ENCODE measurements at regions not wholly inside any gene's neighbourhood (a gene's known extent, or its start where the extent isn't known, plus 50 kb on each side); places are given as distances from the start of the nearest gene placed in this dataset.

DNA sequence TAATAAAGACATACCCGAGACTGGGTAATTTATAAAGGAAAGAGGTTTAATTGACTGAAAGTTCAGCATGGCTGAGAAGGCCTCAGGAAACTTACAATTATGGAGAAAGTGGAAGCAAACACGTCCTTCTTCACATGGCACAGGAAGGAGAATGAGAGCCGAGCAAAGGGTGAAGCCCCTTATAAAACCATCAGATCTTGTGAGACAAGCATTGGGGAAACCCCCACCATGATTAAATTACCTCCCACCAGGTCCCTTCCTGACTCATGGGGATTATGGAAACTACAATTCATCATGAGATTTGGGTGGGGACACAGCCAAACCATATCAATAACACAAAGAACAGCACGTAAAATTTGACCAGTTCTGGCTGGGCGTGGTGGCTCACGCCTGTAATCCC is 85.6 kb upstream of the ATF7IP start:
- DNase-seq: no peak

DNA sequence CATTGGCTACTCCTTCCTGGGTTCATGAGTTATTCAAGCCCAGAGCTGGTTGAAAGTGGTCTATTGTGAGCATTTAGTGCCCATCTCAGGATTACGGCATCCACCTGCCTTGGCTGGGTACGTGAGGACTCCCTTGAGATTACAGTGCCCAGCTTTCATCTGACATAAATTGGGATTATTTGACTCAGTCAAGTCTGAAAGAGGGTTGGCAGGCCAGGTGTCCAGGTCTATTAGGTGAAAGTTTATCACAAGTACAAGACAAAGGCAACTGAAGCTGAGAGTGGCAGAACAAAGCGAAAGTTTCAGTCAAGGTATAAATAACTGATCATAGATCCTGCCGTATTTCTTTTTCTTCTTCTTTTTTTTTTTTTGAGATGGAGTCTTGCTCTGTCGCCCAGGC is 84.6 kb upstream of the ATF7IP start:
- DNase-seq: no peak

DNA sequence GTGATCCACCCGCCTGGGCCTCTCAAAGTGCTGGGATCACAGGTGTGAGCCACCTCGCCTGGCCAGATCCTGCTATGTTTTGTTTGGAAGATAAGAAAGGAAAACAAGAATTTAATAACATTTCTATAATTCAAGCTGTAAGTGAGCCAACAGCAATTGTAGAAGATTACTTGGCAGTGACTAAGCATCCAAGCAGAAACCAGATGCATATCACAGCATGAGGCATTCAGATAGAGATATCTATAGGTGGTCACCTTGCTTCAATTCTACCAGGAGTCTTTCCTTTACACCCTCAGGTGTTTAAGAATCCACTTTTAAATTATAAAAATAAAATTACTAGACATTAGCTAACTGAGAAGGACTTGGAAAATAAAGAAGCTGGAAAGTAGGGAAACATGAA is 83.9 kb upstream of the ATF7IP start:
- DNase-seq: no peak

DNA sequence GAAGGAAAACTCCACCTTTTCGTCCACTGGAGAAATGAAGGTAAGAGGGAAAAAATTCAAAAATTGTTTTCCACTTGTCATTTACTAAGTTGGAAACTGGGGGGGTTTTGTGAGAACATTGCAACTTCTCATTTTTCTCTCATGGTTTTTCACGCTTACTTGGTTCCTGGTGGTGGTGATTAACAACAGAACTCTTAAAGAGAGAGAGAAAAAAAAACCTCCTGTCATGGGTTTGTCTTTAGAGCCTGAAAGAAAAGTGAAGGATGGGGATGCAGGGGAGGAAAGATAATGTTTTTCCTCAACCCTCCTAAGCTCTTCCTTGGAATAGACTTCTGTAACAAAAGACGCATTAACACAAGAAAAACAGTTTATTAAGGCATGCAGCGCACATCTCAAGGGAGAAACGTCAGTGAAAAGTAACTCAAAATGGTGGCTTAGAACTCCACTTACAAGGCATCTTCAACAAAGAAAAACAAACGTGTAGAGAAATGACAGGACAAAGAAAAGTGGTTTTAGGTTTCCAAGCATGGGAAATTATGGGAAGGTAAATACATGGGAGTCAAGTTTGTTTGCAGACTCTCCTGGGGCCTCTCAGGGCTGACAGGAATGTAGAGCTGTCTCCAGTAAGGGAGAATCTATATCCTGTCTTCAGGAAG is 81.9 kb upstream of the ATF7IP start:
- DNase-seq: peak; percentile 55

DNA sequence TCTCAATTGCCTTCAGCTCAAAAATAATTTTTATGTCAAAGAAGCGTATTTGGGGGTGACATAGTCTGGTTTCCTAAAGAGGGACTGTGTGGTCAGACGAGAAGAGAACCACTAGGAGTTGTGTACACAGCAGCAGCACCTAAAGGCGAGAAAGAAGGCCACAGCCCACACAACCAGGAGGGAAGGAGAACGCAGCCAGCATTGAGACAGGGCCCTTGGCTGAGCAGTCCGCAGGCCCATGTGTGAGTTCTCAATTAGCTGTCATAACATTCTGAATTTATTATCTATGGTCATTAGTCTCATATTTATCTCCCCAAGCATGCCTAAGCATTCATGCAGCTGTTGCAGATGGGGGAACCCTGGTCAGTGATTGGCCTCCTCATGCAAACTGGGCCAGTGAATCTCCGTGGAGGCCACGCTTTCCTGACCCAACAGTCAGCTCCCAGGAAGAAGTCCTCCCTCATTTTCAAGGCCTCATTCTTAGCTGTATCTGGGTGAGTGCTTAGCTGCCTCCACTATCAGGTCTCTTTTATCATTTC is 81.2 kb upstream of the ATF7IP start:
- DNase-seq: peak; percentile 52

DNA sequence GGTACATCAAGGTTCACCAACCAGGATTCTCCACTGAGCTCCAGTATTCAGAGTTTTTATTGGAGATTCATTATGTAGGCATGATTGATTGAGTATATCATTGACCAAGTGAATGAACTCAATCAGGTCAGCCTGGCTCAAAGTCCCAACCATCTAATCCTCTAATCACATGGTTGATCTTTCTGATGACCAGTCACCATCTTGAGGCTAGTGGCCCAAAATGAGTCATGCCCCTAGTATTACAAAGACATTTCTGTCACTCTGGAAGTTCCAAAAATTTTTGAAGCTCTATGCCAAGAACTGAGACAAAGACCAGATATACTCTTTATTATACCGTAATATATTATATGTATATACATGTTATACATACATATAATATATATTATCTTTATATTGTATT is 75.9 kb upstream of the ATF7IP start:
- DNase-seq: no peak

DNA sequence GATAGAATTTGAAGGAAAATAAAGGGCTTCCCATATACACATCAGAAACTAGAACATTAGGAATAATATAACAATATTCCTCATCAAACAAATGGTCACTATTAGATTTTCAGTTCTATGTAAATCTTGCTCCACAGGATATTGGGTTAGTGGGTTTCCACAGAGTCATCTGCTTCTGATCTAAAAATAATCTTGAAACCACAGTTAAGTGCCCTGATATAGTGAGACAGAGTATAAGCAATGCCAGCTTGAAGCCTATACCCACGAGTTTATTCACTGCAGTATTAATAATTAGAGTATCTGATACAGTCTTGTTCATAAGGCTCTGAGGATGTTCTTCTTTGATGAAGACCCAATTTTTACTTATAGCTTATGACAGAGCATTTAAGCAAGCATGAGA is 74.5 kb upstream of the ATF7IP start:
- DNase-seq: no peak

DNA sequence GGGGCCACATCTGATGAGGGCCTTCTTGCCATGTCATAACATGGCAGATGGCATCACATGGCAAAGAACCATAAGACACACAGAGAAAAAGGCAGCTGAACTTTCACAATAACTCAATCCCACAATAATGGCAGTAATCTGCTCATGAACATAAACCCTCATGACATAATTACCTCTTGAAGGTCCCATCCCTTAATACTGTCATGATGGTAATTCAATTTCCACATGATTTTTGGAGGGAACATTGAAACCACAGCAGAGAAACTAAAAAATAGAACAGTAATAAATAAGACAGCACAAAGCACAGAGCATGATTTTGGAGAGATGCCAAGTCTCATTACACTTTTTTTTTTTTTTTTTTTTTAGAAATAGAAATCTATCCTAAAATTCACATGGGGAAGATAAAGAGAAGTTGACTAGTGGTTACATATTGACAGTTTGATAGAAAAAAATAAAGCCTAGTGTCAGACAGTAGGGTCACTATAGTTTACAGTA is 61.8 kb upstream of the ATF7IP start:
- no peak for DNase-seq

DNA sequence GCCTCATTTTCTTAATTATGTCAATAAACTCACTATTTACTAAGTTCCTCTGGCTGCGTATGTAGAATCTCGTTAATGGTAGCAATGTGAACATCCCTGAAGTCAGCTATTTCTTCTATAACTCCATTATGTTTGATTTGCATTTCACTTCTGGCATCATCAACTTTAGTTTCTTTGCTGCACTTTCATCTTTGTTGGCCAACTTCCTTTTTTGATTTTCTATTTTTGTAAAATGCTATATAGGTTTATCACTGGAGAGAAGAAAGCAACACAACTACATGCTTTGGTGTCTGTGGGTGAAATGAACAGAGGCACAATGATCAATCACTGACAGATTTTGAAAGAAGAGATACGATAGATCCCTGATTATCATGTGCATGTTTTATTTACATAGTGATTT is 58.5 kb upstream of the ATF7IP start:
- DNase-seq: no peak

DNA sequence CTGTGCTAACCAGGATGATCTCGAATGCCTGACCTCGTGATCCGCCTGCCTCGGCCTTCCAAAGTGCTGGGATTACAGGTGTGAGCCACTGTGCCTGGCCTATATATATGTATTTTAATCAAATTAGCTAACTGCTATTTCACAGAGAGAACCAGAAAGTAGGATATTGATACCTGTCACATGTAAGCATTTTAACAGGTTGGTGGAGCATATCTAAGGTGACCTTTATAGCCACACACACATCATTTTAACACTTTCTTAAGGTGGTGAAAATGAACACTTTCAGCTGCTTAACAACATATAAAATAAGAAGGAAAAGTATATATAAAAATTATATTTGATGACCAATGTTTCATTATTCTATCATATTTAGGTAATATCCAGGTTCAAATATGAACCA is 57.0 kb upstream of the ATF7IP start:
- DNase-seq: no peak

DNA sequence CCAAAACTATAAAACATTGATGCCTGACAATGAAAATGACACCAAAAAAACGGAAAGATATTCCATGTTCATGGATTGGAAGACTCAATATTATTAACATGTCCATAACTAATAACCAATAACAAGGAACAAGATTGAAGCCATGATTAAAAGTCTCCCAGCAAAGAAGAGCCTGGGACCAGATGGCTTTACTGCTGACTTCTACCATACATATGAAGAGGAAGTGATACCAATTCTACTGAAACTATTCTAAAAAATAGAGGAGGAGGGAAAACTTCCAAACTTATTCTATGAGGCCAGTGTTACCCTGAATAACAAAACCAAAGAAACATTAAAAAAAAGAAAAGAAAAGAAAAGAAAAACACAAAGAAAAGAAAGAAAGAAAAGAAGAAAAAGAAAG is 54.6 kb upstream of the ATF7IP start:
- DNase-seq: no peak

DNA sequence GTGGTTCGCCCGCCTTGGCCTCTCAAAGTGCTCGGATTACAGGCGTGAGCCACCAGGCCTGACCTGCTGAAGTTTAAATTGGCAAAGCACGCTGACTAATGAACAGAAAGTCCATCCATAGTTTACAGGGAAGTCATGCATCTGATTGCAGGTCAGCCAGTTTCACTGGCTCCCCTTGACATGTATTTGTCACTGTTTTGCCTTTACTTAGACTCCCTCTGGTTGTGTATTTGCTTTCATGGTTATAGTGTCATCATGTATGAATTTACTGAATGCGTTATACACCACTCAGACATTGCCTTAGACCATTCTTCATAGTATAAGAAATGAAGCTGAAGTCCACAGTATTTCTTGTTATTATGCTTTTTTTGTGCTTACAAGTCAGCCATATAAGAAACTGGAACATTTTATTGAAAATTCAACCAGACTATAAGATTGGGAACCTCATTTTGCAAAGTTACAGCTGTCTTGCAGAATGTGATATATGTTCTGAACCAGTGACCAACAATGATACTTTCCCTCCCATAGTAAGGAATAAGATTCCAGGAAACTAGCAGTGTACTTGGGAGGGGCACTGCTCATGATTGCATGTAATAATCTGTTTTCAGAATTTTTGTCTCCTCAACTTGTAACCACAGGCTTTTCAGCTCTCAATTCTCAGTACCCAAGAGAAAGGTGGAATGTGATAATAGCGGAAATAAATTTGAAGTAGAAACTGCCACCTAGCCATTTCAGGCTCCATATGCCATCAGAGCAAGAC is 51.9 kb upstream of the ATF7IP start:
- no peak for DNase-seq

DNA sequence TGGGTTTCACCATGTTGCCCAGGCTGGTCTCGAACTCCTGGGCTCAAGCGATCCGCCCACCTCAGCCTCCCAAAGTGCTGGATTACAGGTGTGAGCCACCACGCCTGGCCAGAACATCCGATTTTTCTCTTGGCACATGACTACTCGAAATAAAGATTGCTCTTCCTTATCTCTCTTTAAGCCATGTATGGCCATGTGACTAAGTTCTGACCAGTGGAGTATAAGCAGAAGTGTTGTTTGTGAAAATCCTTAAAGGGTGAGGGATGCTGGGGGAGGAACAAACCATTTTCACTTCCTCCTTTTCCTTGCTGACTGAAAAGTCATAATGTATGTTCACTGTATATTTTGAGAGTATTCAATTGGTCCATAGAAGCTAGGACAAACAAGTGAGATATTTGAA is 50.7 kb upstream of the ATF7IP start:
- DNase-seq: no peak

DNA sequence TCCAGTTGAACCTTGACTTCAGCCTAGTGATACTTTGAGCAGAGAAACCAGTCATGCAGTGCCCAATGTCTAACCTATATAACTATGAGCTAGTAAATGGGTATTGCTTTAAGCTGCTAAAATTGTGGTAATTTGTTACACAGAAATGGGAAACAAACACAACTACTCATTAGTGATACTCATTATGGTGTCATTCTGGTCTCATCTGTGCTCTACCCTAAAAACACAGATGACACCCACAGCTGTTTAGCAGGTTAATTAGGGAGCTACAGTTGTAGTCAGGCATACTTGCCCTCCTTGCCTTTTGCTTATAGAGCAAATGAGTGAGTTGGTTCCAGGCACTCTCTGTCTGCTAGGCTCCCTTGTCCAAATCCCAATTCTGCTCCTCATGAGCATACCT is 50.0 kb upstream of the ATF7IP start:
- no peak for DNase-seq
